NB4 (cell line): ENCODE measurements at regions not wholly inside any gene's neighbourhood (a gene's known extent, or its start where the extent isn't known, plus 50 kb on each side); places are given as distances from the start of the nearest gene placed in this dataset.

Source experiments
- POLR2A ChIP-seq: IDR thresholded peaks from 2 replicates; pipeline ENCODE4 v1.6.1; 2011; ENCODE audit warnings: mild to moderate bottlenecking; ENCODE audit not compliant: insufficient read length; ENCODE audit errors: extremely low read depth
- TF ChIP-seq, protein P1 (sequence below): IDR thresholded peaks from one replicate; pipeline ENCODE4 v1.5.1; 2012; ENCODE audit warnings: low read depth, low read length

DNA sequence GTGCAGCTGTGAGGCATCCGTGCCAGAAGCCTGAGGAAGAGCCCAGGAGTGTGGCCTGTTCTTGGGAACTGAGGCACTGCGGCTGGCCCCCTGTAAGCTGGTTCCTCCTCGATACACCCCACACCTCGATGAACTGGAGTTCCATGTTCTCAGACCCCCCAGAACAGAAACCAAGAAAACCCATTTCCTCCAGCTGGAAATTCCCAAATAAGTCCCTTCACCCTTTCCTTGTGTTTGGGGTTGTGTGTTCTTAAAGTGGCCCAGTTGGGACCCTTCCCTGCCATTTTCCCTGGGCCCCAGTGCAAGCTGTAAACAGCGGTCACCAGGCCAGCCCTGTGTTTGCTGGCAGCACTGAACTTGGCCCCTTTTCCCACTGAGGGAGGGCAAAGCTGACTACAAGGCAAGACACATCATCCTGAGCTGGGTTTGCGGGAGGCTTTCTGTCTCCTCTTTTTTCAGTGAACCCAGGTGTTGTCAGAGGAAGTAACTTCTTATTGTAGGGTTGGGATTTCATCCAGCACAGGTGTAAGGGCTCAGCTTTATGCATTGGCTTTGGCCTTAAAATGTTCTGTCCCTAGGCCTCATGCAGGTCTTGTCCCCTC lies 60.1 kb upstream of the MPEG1 start:
- TF ChIP-seq POLR2A, result no peak
- TF ChIP-seq, protein P1, sequence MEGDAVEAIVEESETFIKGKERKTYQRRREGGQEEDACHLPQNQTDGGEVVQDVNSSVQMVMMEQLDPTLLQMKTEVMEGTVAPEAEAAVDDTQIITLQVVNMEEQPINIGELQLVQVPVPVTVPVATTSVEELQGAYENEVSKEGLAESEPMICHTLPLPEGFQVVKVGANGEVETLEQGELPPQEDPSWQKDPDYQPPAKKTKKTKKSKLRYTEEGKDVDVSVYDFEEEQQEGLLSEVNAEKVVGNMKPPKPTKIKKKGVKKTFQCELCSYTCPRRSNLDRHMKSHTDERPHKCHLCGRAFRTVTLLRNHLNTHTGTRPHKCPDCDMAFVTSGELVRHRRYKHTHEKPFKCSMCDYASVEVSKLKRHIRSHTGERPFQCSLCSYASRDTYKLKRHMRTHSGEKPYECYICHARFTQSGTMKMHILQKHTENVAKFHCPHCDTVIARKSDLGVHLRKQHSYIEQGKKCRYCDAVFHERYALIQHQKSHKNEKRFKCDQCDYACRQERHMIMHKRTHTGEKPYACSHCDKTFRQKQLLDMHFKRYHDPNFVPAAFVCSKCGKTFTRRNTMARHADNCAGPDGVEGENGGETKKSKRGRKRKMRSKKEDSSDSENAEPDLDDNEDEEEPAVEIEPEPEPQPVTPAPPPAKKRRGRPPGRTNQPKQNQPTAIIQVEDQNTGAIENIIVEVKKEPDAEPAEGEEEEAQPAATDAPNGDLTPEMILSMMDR, result no peak
